ENCODE measurements at regions not wholly inside any gene's neighbourhood (a gene's known extent, or its start where the extent isn't known, plus 50 kb on each side); places are given as distances from the start of the nearest gene placed in this dataset.

GRCh38 chr9:759983-760736 is 81.3 kb upstream of the DMRT1 start:
- no peak overlapping the region for H3K4me3 ChIP-seq (ENCODE audit: low read depth, low read length)
- ChIA-PET POLR2A (no interaction called here), CTCF (interaction anchor here (6.4 kb wide), 1 partner anchor 144 kb away, joined by 124 read pairs; no protein-coding TSS in a partner anchor)
- DNase-seq (ENCODE audit: low read depth, low spot score): no peak
- TF ChIP-seq CTCF (IDR thresholded peaks at IDR 0.05; ENCODE audit: insufficient read depth, low read length, missing control alignments): no peak

- ChIA-PET POLR2A (no interaction called here), CTCF (interaction anchor here (2.2 to 7.3 kb wide), 2 partner anchors 9 to 146 kb away, joined by 7 to 55 read pairs; no protein-coding TSS in a partner anchor)
- no peak for TF ChIP-seq CTCF (IDR thresholded peaks at IDR 0.05; ENCODE audit: insufficient read depth, low read length, missing control alignments)
- DNase-seq (ENCODE audit: low read depth, low spot score): no peak
- H3K4me3 ChIP-seq (ENCODE audit: low read depth, low read length): no peak overlapping the region
Observed at GRCh38 chr9:761176-761792, 80.2 kb upstream of the DMRT1 start.

- H3K4me3 ChIP-seq (ENCODE audit: low read depth, low read length): no peak overlapping the region
- CTCF ChIA-PET: interaction anchor here (2.2 to 7.3 kb wide), 2 partner anchors 10 to 147 kb away, joined by 7 to 55 read pairs; no protein-coding TSS in a partner anchor
- no peak for TF ChIP-seq CTCF (IDR thresholded peaks at IDR 0.05; ENCODE audit: insufficient read depth, low read length, missing control alignments)
Observed at GRCh38 chr9:761793-762560, 79.5 kb upstream of the DMRT1 start.

GRCh38 chr9:763692-764091 is 77.8 kb upstream of the DMRT1 start:
- ChIA-PET CTCF (interaction anchor here (0.9 to 7.3 kb wide), 4 partner anchors 9 to 155 kb away, joined by 3 to 55 read pairs (median 7); no protein-coding TSS in a partner anchor), POLR2A (interaction anchor here (0.6 kb wide), 1 partner anchor 45 kb away, joined by 3 read pairs; no protein-coding TSS in a partner anchor)
- no peak for TF ChIP-seq CTCF (IDR thresholded peaks at IDR 0.05; ENCODE audit: insufficient read depth, low read length, missing control alignments)
- DNase-seq (ENCODE audit: low read depth, low spot score): no peak
- H3K4me3 ChIP-seq (ENCODE audit: low read depth, low read length): no peak overlapping the region

More at GRCh38 chr9:761793-762560, 79.5 kb upstream of the DMRT1 start:
- POLR2A ChIA-PET: no interaction called here
- DNase-seq (ENCODE audit: low read depth, low spot score): no peak

GRCh38 chr9:764105-764524 is 77.4 kb upstream of the DMRT1 start:
- ChIA-PET POLR2A (no interaction called here), CTCF (interaction anchor here (0.9 to 7.3 kb wide), 5 partner anchors 8 to 155 kb away, joined by 3 to 55 read pairs (median 7); no protein-coding TSS in a partner anchor)
- no peak overlapping the region for H3K4me3 ChIP-seq (ENCODE audit: low read depth, low read length)
- DNase-seq (ENCODE audit: low read depth, low spot score): no peak
- TF ChIP-seq CTCF (IDR thresholded peaks at IDR 0.05; ENCODE audit: insufficient read depth, low read length, missing control alignments): peak; percentile 56
